NCI-H526 treated with DMSO at 0.1 percent for 48 hours (cell line): ENCODE measurements at regions not wholly inside any gene's neighbourhood (a gene's known extent, or its start where the extent isn't known, plus 50 kb on each side); places are given as distances from the start of the nearest gene placed in this dataset.

ENCODE experiments used
- DNase-seq: peaks from one replicate; lab custom pipeline; 2025; lab: John Stamatoyannopoulos, UW

DNA sequence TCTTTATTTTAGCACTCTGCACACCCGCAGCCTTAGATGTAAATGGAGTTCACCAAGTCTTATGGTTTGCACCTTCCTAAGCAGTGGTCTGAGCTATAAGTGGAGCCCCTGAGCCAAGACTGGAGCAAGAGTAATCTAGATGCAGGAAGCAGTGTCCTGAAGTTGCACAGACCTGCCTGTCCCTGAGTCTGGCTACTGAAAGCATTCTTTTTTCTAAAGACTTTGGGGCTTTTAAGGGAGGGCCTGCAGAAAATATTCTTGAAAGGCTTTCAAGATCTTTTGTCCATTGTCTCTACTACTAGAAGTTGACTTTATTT lies 389.7 kb downstream of the KDM5D start:
- no peak for DNase-seq

- DNase-seq, result no peak
Observed at GRCh38 chrY:19354061-19354856, 390.3 kb downstream of the KDM5D start.

DNA sequence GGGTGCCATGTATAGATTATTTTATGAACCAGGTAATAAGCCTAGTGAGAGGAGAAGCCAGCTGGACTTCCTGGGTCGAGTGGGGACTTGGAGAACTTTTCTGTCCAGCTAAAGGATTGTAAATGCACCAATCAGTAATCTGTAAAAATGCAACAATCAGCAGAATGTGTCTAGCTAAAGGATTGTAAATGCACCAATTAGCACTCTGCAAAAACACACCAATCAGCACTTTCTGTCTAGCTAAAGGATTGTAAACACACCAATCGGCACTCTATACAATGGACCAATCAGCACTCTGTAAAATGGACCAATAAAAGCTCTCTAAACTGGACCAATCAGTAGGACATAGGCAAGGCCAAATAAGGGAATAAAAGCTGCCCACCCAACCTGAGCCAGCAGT lies 392.9 kb downstream of the KDM5D start:
- no peak for DNase-seq

- no peak for DNase-seq
Observed at GRCh38 chrY:19321701-19322100, 422.8 kb downstream of the KDM5D start.

DNA sequence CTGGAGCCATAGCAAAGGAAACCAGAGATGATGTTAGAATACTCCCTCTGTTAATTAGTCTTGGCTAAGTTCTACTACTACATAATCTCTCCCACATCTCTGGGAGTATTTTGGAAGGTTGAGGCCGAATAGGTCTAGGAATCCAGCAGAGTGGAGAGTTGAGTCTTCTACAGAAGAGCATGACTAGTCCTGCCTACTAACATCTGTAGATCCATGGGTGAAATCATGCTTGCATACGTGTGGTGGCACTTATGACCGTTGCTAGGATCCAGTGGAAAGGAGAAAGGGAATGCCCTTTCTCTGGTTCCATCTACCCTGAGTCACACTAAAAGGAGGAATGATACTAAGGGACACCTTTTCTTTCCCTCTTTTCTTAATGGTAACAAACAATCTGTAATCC lies 425.4 kb downstream of the KDM5D start:
- DNase-seq, result no peak

GRCh38 chrY:19317271-19317987 lies 427.1 kb downstream of the KDM5D start:
- no peak for DNase-seq

DNA sequence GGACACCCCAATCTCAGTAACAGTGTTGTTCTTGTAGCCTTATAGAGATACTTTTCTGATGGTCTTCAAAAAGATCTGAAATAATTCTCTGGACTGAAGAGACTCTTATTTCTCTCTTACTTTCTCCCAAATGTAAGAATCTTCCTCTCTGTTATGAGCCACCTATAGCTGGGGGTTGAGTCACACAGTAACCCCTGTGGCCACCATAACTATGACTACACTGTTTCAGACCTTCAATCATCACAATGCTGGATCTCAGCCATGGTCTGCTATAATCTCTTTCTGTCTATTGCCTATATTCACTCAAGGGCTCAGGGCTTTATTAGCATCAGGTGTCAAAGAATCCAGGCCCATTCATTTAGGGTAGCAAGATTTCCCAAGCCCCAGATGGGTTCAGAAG lies 436.9 kb downstream of the KDM5D start:
- no peak for DNase-seq

DNA sequence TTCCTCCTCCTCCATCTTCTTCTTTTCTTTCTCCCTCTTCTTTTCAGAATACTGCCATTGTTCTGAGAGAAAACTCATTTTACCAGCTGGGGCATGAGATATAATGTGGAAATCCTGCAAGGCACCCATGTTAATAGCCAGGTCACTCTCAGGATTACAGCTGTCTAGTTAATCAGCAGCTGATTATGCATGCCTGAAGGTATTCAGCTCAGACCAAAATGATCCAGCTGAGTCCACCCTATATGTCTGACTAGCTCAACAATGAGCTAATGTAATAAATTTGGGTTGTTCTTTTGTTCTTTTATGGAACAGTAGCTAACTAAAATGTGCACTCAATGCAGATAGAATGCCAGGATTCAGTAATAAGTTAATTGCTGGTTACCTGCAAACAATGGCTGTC lies 441.4 kb downstream of the KDM5D start:
- no peak for DNase-seq

DNA sequence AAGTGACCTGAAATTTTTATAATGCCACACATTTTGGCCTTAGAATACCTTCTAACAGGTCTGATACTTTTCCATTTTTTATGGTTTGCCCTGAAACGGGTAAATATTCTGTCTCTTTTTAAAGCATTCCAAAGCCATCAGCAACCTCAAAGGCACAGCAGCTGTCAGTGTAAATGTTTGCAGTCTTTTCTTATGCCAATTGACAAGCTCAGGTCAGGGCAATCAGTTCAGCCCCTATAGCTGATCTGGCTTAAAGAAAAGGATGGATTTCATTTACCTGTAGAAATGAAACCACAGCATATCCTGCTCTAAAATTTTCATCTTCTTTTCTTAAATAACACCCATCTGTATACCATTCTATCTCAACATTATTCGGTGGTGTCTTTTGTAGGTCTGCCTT lies 453.6 kb downstream of the KDM5D start:
- no peak for DNase-seq

DNA sequence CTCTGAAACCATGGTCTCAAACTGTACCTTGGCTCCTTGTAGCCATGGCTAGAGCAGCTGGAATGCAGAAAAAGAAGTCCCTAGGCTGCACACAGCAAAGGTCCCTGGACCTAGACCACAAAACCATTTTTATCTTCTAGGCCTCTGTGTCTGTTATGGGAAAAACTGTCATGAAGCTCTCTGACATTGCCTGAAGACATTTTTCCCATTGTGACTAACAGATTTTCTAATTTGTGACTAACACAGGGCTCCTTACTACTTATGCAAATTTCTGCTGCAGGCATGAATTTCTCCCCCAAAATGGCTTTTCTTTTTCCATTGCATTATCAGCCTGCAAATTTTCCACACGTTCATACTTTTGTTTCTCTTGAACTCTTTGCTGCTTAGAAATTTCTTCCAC lies 470.4 kb downstream of the KDM5D start:
- no peak for DNase-seq

GRCh38 chrY:19268331-19268730 lies 476.2 kb downstream of the KDM5D start:
- no peak for DNase-seq

DNA sequence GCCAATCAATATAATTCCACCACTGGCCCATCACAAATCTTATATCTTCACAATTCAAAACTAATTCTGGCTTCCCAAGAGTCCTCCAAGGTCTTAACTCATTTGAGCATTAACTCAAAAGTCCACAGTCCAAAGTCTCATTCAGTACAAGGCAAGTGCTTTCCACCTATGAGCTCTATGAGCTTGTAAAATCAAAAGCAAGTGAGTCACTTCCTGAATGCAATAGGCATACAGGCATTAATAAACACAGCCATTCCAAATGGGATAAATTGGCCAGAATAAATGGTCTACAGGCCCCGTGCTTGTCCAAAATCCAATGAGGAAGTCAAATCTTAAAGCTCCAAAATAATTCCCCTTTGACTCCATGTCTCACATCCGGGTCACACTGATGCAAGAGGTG lies 479.1 kb downstream of the KDM5D start:
- no peak for DNase-seq

GRCh38 chrY:19262310-19262709 lies 482.2 kb downstream of the KDM5D start:
- no peak for DNase-seq

DNA sequence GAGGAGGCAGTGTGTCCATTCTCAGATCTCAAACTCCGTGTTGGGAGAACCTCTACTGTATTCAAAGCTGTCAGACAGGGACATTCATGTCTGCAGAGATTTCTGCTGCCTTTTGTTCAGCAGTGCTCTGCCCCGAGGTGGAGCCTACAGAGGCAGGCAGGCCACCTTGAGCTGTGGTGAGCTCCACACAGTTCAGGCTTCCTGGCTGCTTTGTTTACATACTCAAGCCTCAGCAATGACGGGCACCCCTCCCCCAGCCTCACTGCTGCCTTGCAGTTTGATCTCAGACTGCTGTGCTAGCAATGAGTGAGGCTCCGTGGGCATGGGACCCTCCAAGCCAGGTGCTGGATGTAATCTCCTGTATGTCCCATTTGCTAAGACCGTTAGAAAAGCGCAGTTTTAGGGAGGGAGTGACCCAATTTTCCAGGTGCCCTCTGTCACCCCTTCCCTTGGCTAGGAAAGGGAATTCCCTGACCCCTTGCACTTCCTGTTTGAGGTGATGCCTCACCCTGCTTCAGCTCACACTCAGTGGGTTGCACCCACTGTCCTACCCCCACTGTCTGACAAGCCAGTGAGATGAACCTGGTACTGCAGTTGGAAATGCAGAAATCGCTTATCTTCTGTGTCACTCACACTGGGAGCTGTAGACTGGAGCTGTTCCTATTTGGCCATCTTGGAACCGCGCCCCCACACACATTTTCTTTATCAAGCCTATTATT lies 458.9 kb upstream of the HSFY2 start:
- no peak for DNase-seq

GRCh38 chrY:19220784-19221183 lies 447.2 kb upstream of the HSFY2 start:
- DNase-seq, result no peak

DNA sequence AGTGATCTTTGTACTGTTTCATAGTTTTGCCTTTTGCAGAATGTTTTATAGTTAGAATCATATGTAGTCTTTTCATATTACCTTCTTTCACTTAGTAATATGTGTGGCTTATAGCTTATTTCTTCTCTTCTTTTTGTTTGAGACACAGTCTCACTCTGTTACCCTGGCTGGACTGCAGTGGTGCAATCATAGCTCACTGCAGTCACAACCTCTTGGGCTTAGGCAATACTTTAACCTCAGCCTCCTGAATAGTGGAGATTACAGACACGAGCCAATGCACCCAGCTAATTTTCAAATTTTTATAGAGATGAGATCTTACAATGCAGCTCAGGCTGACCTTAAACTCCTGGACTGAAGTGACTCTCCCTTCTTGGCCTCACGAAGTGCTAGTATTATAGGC lies 435.4 kb upstream of the HSFY2 start:
- no peak for DNase-seq

GRCh38 chrY:19207048-19207447 lies 433.5 kb upstream of the HSFY2 start:
- DNase-seq, result no peak

DNA sequence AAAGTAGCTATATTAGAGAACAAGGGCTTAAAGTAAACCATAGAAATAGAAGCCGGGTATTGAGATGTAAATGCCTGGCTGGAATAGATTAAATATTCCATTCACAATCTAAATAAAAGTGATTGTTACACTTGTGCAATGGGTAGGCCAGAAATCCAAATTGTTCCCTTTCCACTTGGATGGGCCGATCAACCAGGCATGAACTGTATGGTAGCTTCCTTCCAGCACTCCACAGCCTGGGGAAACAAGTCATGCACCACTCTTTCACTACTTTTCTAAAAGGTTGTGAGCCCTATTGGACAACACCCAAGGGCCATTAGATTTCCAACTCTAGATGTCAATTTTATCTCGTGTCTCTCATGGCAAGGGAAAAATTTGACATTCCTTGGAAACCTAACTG lies 407.3 kb upstream of the HSFY2 start:
- no peak for DNase-seq

- no peak for DNase-seq
Observed at GRCh38 chrY:19168202-19168565, 394.6 kb upstream of the HSFY2 start.

DNA sequence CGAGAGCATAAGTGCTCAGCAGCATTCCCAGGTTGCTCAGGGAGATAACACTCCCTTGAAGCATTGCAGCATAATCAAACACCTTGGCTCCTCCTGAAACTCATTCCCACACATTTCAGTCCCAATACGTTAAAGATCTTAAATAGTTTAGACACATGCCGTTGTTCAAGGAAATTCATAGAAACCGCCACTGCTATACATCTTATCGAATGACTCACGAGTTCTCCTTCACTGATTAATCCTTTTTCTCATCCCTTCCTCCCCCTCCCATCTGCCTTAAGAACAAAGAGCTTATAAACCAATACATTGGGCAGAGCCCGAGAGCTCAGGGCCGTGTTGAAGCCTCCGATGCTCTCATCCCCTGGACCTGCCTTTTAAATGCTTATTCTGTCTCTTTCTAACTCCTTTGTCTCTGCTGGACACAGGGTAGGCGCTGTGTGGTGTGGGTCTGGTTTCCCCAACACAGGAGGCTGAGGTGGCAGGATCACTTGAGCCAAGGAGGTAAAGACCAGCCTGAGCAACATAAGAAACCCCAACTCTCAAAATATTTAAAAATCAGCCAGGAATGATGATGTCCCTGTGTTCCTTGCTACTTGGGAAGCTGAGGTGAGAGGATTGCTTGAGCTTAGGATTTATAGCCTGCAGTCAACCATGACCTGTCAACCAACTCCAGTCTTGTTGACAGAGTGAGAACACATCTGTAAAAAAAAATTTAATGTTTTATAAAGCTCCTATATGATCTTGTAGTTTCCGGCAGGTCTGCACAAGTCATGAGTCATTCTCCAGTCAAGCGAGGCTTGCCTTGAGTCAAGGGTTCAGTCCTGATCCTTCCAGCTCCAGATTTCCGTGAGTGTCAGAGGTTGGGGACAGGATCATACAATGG lies 394.0 kb upstream of the HSFY2 start:
- no peak for DNase-seq

- no peak for DNase-seq
Observed at GRCh38 chrY:19148783-19149182, 375.2 kb upstream of the HSFY2 start.

DNA sequence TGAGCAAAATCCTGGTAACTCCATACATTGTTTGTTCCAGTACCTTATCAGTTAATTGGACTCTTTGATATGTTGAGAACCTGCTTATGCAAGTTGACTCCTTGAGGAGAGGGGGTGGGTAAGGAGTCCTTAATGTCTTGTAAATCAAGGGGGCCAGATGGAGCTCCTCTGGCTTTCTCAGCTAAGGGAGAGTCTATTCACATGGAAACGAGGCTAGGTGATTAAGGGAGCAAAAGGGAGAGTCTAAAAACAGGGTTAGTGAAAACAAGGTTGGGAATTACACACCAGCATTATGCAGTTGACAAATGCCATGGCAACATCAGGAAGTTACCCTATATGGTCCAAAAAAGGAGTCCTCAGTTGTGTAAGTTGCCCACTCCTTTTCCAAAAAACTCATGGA lies 372.8 kb upstream of the HSFY2 start:
- no peak for DNase-seq
